Neural progenitor cell (in vitro differentiated cells): ENCODE measurements at regions not wholly inside any gene's neighbourhood (a gene's known extent, or its start where the extent isn't known, plus 50 kb on each side); places are given as distances from the start of the nearest gene placed in this dataset.

ENCODE experiments used
- CTCF ChIP-seq: fragments of 200-600 bp; sonication (generic); IDR thresholded peaks from 2 replicates; pipeline ENCODE4 v1.5.1; 2017; ENCODE audit warnings: antibody characterized with exemption, mild to moderate bottlenecking
- EZH2phosphoT487 ChIP-seq: fragments of 200-600 bp; sonication (generic); IDR thresholded peaks from 2 replicates; pipeline ENCODE4 v1.6.1; 2017; ENCODE audit warnings: antibody characterized with exemption

- no peak for TF ChIP-seq CTCF
- TF ChIP-seq EZH2phosphoT487: no peak
These were observed 228.5 kb upstream of the NEBL start for GRCh38 chr10:21125471-21126228.
